SK-N-SH (cell line): ENCODE measurements at regions not wholly inside any gene's neighbourhood (a gene's known extent, or its start where the extent isn't known, plus 50 kb on each side); places are given as distances from the start of the nearest gene placed in this dataset.

Source experiments
- CTCF ChIA-PET: fragments of 300-600, 350-600 bp; formaldehyde crosslinking; extraction: SDS; loops from one replicate; lab custom pipeline; 2021; lab: Yijun Ruan, JAX
- POLR2A ChIA-PET: fragments of 350-600 bp; sonication (Branson Sonifier 250); formaldehyde crosslinking; extraction: SDS; loops from one replicate; lab custom pipeline; 2020; ENCODE audit warnings: antibody characterized with exemption, inconsistent platforms; lab: Yijun Ruan, JAX
- DNase-seq: peaks from one replicate; pipeline ENCODE4 v3.0.0; 2012
- H2AFZ ChIP-seq: fragments of 200-600 bp; sonication (generic); 2 replicates; pipeline ENCODE4 v1.8.1; 2016; ENCODE audit warnings: antibody characterized with exemption, mild to moderate bottlenecking, low read depth
- H3F3A ChIP-seq: fragments of 200-600 bp; sonication (generic); replicated peaks from 2 replicates; pipeline ENCODE3; 2016; ENCODE audit warnings: antibody characterized with exemption, mild to moderate bottlenecking; ENCODE audit not compliant: insufficient read depth
- H3K27ac ChIP-seq, 2 experiments: fragments of 200-500 bp in 1 of 2; fragments of 200-600 bp in 1 of 2; sonication (Bioruptor generic) in 1 of 2; sonication (generic), shearing (Covaris generic) in 1 of 2; 2 replicates each; pipeline versions ENCODE4 v1.5.1 to v1.6.1; 2014 to 2016; ENCODE audit warnings: low read depth in 2 of 2, inconsistent platforms in 1 of 2, low read length in 1 of 2, mild to moderate bottlenecking in 1 of 2, mixed read lengths in 1 of 2
- H3K27me3 ChIP-seq: fragments of 200-600 bp; sonication (generic), shearing (Covaris generic); 2 replicates; pipeline ENCODE4 v1.6.1; 2016; ENCODE audit warnings: mixed run types; ENCODE audit not compliant: insufficient read depth
- H3K36me3 ChIP-seq, 2 experiments: fragments of 200-500 bp in 1 of 2; fragments of 200-600 bp in 1 of 2; sonication (Bioruptor generic) in 1 of 2; sonication (generic) in 1 of 2; replicated peaks in 1 of 2; 2 replicates each; pipeline versions ENCODE3 to v1.5.1; 2014 to 2016; ENCODE audit warnings: low read length in 1 of 2, mild to moderate bottlenecking in 1 of 2; ENCODE audit not compliant: insufficient read depth in 2 of 2, control insufficient read depth in 1 of 2
- H3K4me1 ChIP-seq, 2 experiments: fragments of 200-500 bp in 1 of 2; fragments of 200-600 bp in 1 of 2; sonication (Bioruptor generic) in 1 of 2; sonication (generic), shearing (Covaris generic) in 1 of 2; 2 replicates each; pipeline versions ENCODE4 v1.5.1 to v1.6.1; 2014 to 2016; ENCODE audit warnings: low read depth in 1 of 2, low read length in 1 of 2, mixed run types in 1 of 2; ENCODE audit not compliant: insufficient read depth in 2 of 2, control insufficient read depth in 1 of 2
- H3K4me2 ChIP-seq: fragments of 200-600 bp; sonication (generic), shearing (Covaris generic); 2 replicates; pipeline ENCODE4 v1.6.1; 2017; ENCODE audit warnings: mixed run types
- H3K4me3 ChIP-seq, 2 experiments: fragments of 200-500 bp in 1 of 2; fragments of 200-600 bp in 1 of 2; sonication (Bioruptor generic) in 1 of 2; sonication (generic), shearing (Covaris generic) in 1 of 2; 2 replicates each; pipeline versions ENCODE4 v1.5.1 to v1.8.1; 2014 to 2016; ENCODE audit warnings: low read depth in 2 of 2, inconsistent platforms in 1 of 2, low read length in 1 of 2, mild to moderate bottlenecking in 1 of 2, mixed read lengths in 1 of 2, moderate library complexity in 1 of 2
- H3K79me2 ChIP-seq: fragments of 200-600 bp; sonication (generic); 2 replicates; pipeline ENCODE4 v1.8.1; 2017; ENCODE audit warnings: mild to moderate bottlenecking; ENCODE audit not compliant: insufficient read depth
- H3K9ac ChIP-seq: fragments of 200-600 bp; sonication (generic); 2 replicates; pipeline ENCODE4 v1.6.1; 2017; ENCODE audit warnings: mixed run types
- H3K9me2 ChIP-seq: fragments of 200-600 bp; sonication (generic); 2 replicates; pipeline ENCODE4 v1.6.1; 2017; ENCODE audit warnings: mixed run types
- H3K9me3 ChIP-seq: fragments of 200-600 bp; sonication (generic); 2 replicates; pipeline ENCODE4 v1.6.1; 2017; ENCODE audit warnings: mixed run types, mild to moderate bottlenecking, moderate library complexity
- H4K20me1 ChIP-seq: fragments of 200-600 bp; sonication (generic); 2 replicates; pipeline ENCODE4 v1.6.1; 2017; ENCODE audit warnings: mild to moderate bottlenecking, mixed run types; ENCODE audit not compliant: insufficient read depth
- CHD2 ChIP-seq: fragments of 150-350 bp; IDR thresholded peaks from 2 replicates; pipeline ENCODE4 v1.6.1; 2018; ENCODE audit warnings: low read length; ENCODE audit not compliant: partially characterized antibody
- CTCF ChIP-seq: fragments of 200-600 bp; sonication (generic); IDR thresholded peaks from 2 replicates; pipeline ENCODE4 v1.6.1; 2017; ENCODE audit warnings: antibody characterized with exemption, mild to moderate bottlenecking, moderate library complexity
- FOSL2 ChIP-seq: IDR thresholded peaks from 2 replicates; pipeline ENCODE4 v1.4.0; 2012; ENCODE audit warnings: low read depth, mild to moderate bottlenecking, moderate library complexity, borderline replicate concordance
- GABPA ChIP-seq: IDR thresholded peaks from 2 replicates; pipeline ENCODE4 v1.4.0; 2012; ENCODE audit warnings: low read depth, mild to moderate bottlenecking
- REST ChIP-seq: IDR thresholded peaks from 2 replicates; pipeline ENCODE4 v1.6.1; 2012; ENCODE audit warnings: mild to moderate bottlenecking, low read depth, low read length, moderate library complexity
- RXRA ChIP-seq: IDR thresholded peaks from 2 replicates; pipeline ENCODE4 v1.4.0; 2012; ENCODE audit warnings: low read depth, mild to moderate bottlenecking, borderline replicate concordance
- TAF1 ChIP-seq: IDR thresholded peaks from 2 replicates; pipeline ENCODE4 v1.6.1; 2012; ENCODE audit warnings: low read depth, mild to moderate bottlenecking, low read length, moderate library complexity, borderline replicate concordance
- USF1 ChIP-seq: IDR thresholded peaks from 2 replicates; pipeline ENCODE4 v1.4.0; 2012; ENCODE audit warnings: low read depth, borderline replicate concordance
- USF2 ChIP-seq: fragments of 150-350 bp; IDR thresholded peaks from 2 replicates; pipeline ENCODE4 v1.6.1; 2017; ENCODE audit warnings: antibody characterized with exemption, low read length, low read depth, borderline replicate concordance
- ZBTB33 ChIP-seq: IDR thresholded peaks from 2 replicates; pipeline ENCODE4 v1.4.0; 2012; ENCODE audit warnings: low read depth, borderline replicate concordance
- WGBS: methylation state at CpG from one replicate; pipeline ENCODE4 v1.1.6; 2017; ENCODE audit warnings: low lambda C conversion rate; 5-methylcytosine and 5-hydroxymethylcytosine counted together

GRCh38 chr20:23179766-23180403, 93.8 kb upstream of the CD93 start (continued):
- TF ChIP-seq USF2 (no peak), CHD2 (no peak), FOSL2 (no peak), ZBTB33 (no peak), GABPA (no peak), RXRA (no peak)
- TF ChIP-seq, all 33 proteins: peak for 0

GRCh38 chr20:23178806-23179205, 92.7 kb upstream of the CD93 start:
- H3K4me1 ChIP-seq: no peaks in the 10 kb centered on the region
- ChIA-PET POLR2A (no interaction called here), CTCF (interaction anchor here (1.2 kb wide), 1 partner anchor 12 kb away, joined by 3 read pairs; no protein-coding TSS in a partner anchor)
- H3K27me3 ChIP-seq: no peaks in the 10 kb centered on the region; the same call in 1 of the 2 replicates
- no peaks in the 10 kb centered on the region for H3K79me2 ChIP-seq
- 11% methylated on average over 3 of the region's 3 CpGs for WGBS
- H3F3A ChIP-seq: no peaks in the 10 kb centered on the region
- 0 out of 2 replicates have a peak, but pooled peaks cover 2% of the 10 kb centered on the region for H3K9me2 ChIP-seq
- no peak overlapping the region for H3K4me3 ChIP-seq
- H3K4me2 ChIP-seq: no peak overlapping the region
- H4K20me1 ChIP-seq: no peaks in the 10 kb centered on the region
- H3K9me3 ChIP-seq: no peaks in the 10 kb centered on the region
- no peak for DNase-seq
- TF ChIP-seq REST: no peak
- no peak for TF ChIP-seq TAF1
- TF ChIP-seq USF2: no peak
- no peak for TF ChIP-seq USF1
- TF ChIP-seq CTCF: no peak
- H3K36me3 ChIP-seq: no peaks in the 10 kb centered on the region
- no peak overlapping the region for H3K9ac ChIP-seq
- H3K27ac ChIP-seq: no peak overlapping the region
- no peak overlapping the region for H2AFZ ChIP-seq
